ENCODE measurements at regions not wholly inside any gene's neighbourhood (a gene's known extent, or its start where the extent isn't known, plus 50 kb on each side); places are given as distances from the start of the nearest gene placed in this dataset.

DNA sequence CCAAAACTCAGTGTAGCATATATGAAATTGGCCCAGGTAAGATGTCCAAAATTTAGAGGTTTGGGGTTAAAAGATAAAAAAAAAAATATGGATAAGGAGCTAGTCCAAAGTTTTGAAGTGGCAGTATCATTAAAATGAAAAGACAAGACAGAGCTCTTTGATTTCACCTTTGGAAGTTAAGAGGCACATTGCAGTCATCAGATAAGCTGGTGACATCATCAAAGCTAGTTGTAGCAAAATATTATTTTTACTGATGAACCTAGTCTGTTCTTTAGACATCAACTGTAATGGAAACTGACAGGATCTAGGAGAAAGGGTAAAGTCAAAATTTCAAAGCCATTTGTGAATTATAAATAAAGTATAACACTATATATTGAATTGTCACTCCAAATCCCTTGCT lies 603.7 kb upstream of the CDH8 start:
- TF ChIP-seq, protein P1, sequence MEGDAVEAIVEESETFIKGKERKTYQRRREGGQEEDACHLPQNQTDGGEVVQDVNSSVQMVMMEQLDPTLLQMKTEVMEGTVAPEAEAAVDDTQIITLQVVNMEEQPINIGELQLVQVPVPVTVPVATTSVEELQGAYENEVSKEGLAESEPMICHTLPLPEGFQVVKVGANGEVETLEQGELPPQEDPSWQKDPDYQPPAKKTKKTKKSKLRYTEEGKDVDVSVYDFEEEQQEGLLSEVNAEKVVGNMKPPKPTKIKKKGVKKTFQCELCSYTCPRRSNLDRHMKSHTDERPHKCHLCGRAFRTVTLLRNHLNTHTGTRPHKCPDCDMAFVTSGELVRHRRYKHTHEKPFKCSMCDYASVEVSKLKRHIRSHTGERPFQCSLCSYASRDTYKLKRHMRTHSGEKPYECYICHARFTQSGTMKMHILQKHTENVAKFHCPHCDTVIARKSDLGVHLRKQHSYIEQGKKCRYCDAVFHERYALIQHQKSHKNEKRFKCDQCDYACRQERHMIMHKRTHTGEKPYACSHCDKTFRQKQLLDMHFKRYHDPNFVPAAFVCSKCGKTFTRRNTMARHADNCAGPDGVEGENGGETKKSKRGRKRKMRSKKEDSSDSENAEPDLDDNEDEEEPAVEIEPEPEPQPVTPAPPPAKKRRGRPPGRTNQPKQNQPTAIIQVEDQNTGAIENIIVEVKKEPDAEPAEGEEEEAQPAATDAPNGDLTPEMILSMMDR (IDR thresholded peaks at IDR 0.05), result no peak
- no peak for TF ChIP-seq POLR2A (IDR thresholded peaks at IDR 0.05)

Data from testis (tissue), 2 donors.